A673 (cell line): ENCODE measurements at regions not wholly inside any gene's neighbourhood (a gene's known extent, or its start where the extent isn't known, plus 50 kb on each side); places are given as distances from the start of the nearest gene placed in this dataset.

Experiments used
- BruUV-seq: library from RNA; stranded (reverse); fragments of 400-500 nt; replicated peaks from 2 replicates; lab custom pipeline; 2021; lab: Mats Ljungman, UMichigan
- CTCF ChIA-PET: fragments of 300-600 bp; sonication (Branson Sonifier 250); formaldehyde crosslinking; loops from one replicate; lab custom pipeline; 2022; ENCODE audit warnings: antibody characterized with exemption; lab: Charles Lee
- POLR2A ChIA-PET: fragments of 300-600 bp; sonication (Branson Sonifier 250); formaldehyde crosslinking; loops from one replicate; lab custom pipeline; 2022; ENCODE audit warnings: antibody characterized with exemption; ENCODE audit not compliant: low non-redundant PET; lab: Charles Lee
- DNase-seq: peaks from one replicate; pipeline ENCODE4 v3.0.0-alpha.2; 2015; ENCODE audit warnings: low spot score
- H3K27ac ChIP-seq: fragments of 200-600 bp; sonication (generic); 2 replicates; pipeline ENCODE4 v1.5.1; 2016; ENCODE audit warnings: mixed run types, low read depth, mild to moderate bottlenecking, mixed read lengths, antibody characterized with exemption, low read length; ENCODE audit not compliant: poor library complexity, severe bottlenecking
- H3K27me3 ChIP-seq: fragments of 200-600 bp; sonication (generic); replicated peaks from 2 replicates; pipeline ENCODE4 v1.6.1; 2017; ENCODE audit warnings: mixed run types, low read depth, mild to moderate bottlenecking, mixed read lengths, antibody characterized with exemption, low read length; ENCODE audit not compliant: insufficient read depth, poor library complexity
- H3K36me3 ChIP-seq: fragments of 200-600 bp; sonication (generic); 2 replicates; pipeline ENCODE4 v1.6.1; 2016; ENCODE audit warnings: mixed run types, mild to moderate bottlenecking, mixed read lengths, antibody characterized with exemption, low read length; ENCODE audit not compliant: insufficient read depth, poor library complexity, severe bottlenecking
- H3K4me1 ChIP-seq: fragments of 200-600 bp; sonication (generic); 2 replicates; pipeline ENCODE4 v1.6.1; 2017; ENCODE audit warnings: mixed run types, mild to moderate bottlenecking, mixed read lengths, antibody characterized with exemption, low read length; ENCODE audit not compliant: insufficient read depth, poor library complexity, severe bottlenecking
- H3K4me3 ChIP-seq: fragments of 200-600 bp; sonication (generic); 2 replicates; pipeline ENCODE4 v1.5.1; 2016; ENCODE audit warnings: low read depth, mixed run types, mild to moderate bottlenecking, mixed read lengths, low read length; ENCODE audit not compliant: poor library complexity, severe bottlenecking
- H3K9me3 ChIP-seq: fragments of 200-600 bp; sonication (generic); 2 replicates; pipeline ENCODE4 v1.6.1; 2016; ENCODE audit warnings: mixed run types, low read depth, mild to moderate bottlenecking, mixed read lengths, antibody characterized with exemption, low read length; ENCODE audit not compliant: poor library complexity, severe bottlenecking
- EZH2 ChIP-seq: fragments of 200-600 bp; sonication (generic); IDR thresholded peaks from 2 replicates; pipeline ENCODE4 v1.6.1; 2017; ENCODE audit warnings: borderline replicate concordance, low read depth, mild to moderate bottlenecking, mixed read lengths, antibody characterized with exemption, low read length; ENCODE audit not compliant: poor library complexity, severe bottlenecking
- intact Hi-C: fragments of 100-400 bp; cut with micrococcal nuclease; formaldehyde crosslinking; loops from one replicate; pipeline ENCODE4 v1.10.0; 2022; ENCODE audit not compliant: unreplicated experiment
- TF ChIP-seq, protein P1 (sequence below): fragments of 300-800, 200-600 bp; sonication (generic); conservative IDR thresholded peaks from 2 replicates; pipeline ENCODE4 v1.5.1; 2017; ENCODE audit warnings: low read depth, mild to moderate bottlenecking, antibody characterized with exemption, low read length, moderate library complexity, mixed read lengths

- DNase-seq: no peak
- intact Hi-C loops: no loop called here
- no peak for TF ChIP-seq EZH2
- TF ChIP-seq, protein P1, sequence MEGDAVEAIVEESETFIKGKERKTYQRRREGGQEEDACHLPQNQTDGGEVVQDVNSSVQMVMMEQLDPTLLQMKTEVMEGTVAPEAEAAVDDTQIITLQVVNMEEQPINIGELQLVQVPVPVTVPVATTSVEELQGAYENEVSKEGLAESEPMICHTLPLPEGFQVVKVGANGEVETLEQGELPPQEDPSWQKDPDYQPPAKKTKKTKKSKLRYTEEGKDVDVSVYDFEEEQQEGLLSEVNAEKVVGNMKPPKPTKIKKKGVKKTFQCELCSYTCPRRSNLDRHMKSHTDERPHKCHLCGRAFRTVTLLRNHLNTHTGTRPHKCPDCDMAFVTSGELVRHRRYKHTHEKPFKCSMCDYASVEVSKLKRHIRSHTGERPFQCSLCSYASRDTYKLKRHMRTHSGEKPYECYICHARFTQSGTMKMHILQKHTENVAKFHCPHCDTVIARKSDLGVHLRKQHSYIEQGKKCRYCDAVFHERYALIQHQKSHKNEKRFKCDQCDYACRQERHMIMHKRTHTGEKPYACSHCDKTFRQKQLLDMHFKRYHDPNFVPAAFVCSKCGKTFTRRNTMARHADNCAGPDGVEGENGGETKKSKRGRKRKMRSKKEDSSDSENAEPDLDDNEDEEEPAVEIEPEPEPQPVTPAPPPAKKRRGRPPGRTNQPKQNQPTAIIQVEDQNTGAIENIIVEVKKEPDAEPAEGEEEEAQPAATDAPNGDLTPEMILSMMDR: no peak
- H3K4me3 ChIP-seq: no peak overlapping the region
- no peaks in the 10 kb centered on the region for H3K36me3 ChIP-seq
- no peaks in the 10 kb centered on the region for H3K9me3 ChIP-seq
- CTCF ChIA-PET: interaction anchor here (0.5 kb wide), 1 partner anchor 9 kb away, joined by 3 read pairs; no protein-coding TSS in a partner anchor
- no peaks in the 10 kb centered on the region for H3K27me3 ChIP-seq
- H3K27ac ChIP-seq: no peak overlapping the region
- H3K4me1 ChIP-seq: no peaks in the 10 kb centered on the region
- no TSS peak for BruUV-seq
- POLR2A ChIA-PET: no interaction called here
Observed at GRCh38 chr7:85392326-85392725, 205.5 kb upstream of the SEMA3D start.

DNA sequence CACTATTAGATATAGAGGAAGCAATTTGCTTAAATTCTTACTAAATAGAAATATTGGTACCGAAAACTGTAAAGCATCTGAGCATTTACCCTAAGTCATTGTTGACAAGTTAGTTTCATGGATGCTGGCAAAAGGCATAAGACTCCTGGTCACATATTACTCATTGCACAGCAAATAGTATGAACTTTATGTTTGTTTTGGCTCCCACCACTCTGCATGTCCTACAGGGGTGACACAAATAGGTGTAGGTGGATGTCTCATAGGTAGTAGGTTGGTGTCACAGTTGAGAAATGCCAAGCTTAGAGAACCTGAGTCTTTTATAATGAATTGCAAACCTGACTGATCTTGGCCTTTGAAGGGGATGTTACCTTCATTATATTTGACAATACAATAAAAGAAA lies 199.6 kb upstream of the SEMA3D start:
- no peak for TF ChIP-seq EZH2
- TF ChIP-seq, protein P1: no peak
- CTCF ChIA-PET: no interaction called here
- no peaks in the 10 kb centered on the region for H3K27me3 ChIP-seq

GRCh38 chr7:85384392-85384791 lies 197.5 kb upstream of the SEMA3D start:
- Histone ChIP-seq H3K9me3 (no peaks in the 10 kb centered on the region), H3K36me3 (no peaks in the 10 kb centered on the region), H3K27me3 (no peaks in the 10 kb centered on the region), H3K4me3 (no peak overlapping the region), H3K4me1 (no peaks in the 10 kb centered on the region), H3K27ac (no peak overlapping the region)
- TF ChIP-seq EZH2: no peak
- TF ChIP-seq, protein P1: no peak
- ChIA-PET CTCF (no interaction called here), POLR2A (no interaction called here)
- no TSS peak for BruUV-seq
- intact Hi-C loops: no loop called here
- no peak for DNase-seq

More for the DNA sequence above, 199.6 kb upstream of the SEMA3D start:
- POLR2A ChIA-PET: no interaction called here
- H3K36me3 ChIP-seq: no peaks in the 10 kb centered on the region
- no peaks in the 10 kb centered on the region for H3K9me3 ChIP-seq
- H3K27ac ChIP-seq: no peak overlapping the region
- no peak overlapping the region for H3K4me3 ChIP-seq
- DNase-seq: no peak
- H3K4me1 ChIP-seq: no peaks in the 10 kb centered on the region
- BruUV-seq: no TSS peak
- intact Hi-C loops: no loop called here
